Chondrocyte (in vitro differentiated cells): ENCODE measurements at regions not wholly inside any gene's neighbourhood (a gene's known extent, or its start where the extent isn't known, plus 50 kb on each side); places are given as distances from the start of the nearest gene placed in this dataset.

Experiments
- DNase-seq: peaks from one replicate; pipeline ENCODE4 v3.0.0; 2021; ENCODE audit warnings: mixed read lengths, low spot score
- H3K27ac Mint-ChIP-seq: one replicate; pipeline ENCODE4 v1.8.0; 2021; ENCODE audit warnings: mild to moderate bottlenecking, moderate library complexity, mixed read lengths; ENCODE audit not compliant: unreplicated experiment
- H3K27me3 Mint-ChIP-seq: 2 replicates; pipeline ENCODE4 v1.8.0; 2021; ENCODE audit warnings: low read depth, mixed read lengths
- H3K36me3 Mint-ChIP-seq: 2 replicates; pipeline ENCODE4 v1.8.0; 2021; ENCODE audit warnings: low read depth, mixed read lengths
- H3K4me1 Mint-ChIP-seq: 2 replicates; pipeline ENCODE4 v1.8.0; 2021; ENCODE audit warnings: low read depth, mild to moderate bottlenecking, mixed read lengths
- H3K4me3 Mint-ChIP-seq: one replicate; pipeline ENCODE4 v1.8.0; 2021; ENCODE audit warnings: mild to moderate bottlenecking, moderate library complexity, mixed read lengths; ENCODE audit not compliant: unreplicated experiment
- H3K9me3 Mint-ChIP-seq: 2 replicates; pipeline ENCODE4 v1.8.0; 2021; ENCODE audit warnings: low read depth, mixed read lengths
- TF ChIP-seq, protein P1 (sequence below): fragments of 200-600 bp; sonication (generic); IDR thresholded peaks from 2 replicates; pipeline ENCODE4 v1.5.0; 2021; ENCODE audit warnings: antibody characterized with exemption, mild to moderate bottlenecking, moderate library complexity

DNA sequence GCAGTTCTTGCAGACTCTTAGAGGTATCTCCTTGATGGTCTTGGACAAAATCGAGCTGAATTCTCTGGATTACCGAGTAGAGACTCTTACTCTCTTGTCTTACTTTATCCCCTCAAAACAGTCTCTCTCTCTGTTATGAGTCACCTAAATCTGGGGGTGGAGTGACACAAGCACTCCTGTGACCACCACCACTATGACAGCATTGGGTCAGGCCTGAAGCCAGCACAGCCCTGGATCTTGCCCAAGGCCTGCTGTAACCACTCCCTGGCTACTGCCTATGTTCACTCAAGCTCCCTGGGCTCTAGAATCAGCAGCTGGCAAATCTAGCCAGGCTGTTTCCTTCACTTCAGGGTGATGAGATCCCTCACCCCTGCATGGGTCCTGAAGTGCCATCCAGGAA lies 662.5 kb downstream of the LUZP2 start:
- H3K4me3 Mint-ChIP-seq, result no peak overlapping the region
- H3K27ac Mint-ChIP-seq, result no peak overlapping the region
- H3K36me3 Mint-ChIP-seq, result peaks cover 3% of the 10 kb centered on the region
- TF ChIP-seq, protein P1, sequence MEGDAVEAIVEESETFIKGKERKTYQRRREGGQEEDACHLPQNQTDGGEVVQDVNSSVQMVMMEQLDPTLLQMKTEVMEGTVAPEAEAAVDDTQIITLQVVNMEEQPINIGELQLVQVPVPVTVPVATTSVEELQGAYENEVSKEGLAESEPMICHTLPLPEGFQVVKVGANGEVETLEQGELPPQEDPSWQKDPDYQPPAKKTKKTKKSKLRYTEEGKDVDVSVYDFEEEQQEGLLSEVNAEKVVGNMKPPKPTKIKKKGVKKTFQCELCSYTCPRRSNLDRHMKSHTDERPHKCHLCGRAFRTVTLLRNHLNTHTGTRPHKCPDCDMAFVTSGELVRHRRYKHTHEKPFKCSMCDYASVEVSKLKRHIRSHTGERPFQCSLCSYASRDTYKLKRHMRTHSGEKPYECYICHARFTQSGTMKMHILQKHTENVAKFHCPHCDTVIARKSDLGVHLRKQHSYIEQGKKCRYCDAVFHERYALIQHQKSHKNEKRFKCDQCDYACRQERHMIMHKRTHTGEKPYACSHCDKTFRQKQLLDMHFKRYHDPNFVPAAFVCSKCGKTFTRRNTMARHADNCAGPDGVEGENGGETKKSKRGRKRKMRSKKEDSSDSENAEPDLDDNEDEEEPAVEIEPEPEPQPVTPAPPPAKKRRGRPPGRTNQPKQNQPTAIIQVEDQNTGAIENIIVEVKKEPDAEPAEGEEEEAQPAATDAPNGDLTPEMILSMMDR, result no peak
- no peak for DNase-seq
- peaks cover 16% of the 10 kb centered on the region for H3K4me1 Mint-ChIP-seq
- no peaks in the 10 kb centered on the region for H3K27me3 Mint-ChIP-seq
- H3K9me3 Mint-ChIP-seq, result peaks cover 20% of the 10 kb centered on the region

DNA sequence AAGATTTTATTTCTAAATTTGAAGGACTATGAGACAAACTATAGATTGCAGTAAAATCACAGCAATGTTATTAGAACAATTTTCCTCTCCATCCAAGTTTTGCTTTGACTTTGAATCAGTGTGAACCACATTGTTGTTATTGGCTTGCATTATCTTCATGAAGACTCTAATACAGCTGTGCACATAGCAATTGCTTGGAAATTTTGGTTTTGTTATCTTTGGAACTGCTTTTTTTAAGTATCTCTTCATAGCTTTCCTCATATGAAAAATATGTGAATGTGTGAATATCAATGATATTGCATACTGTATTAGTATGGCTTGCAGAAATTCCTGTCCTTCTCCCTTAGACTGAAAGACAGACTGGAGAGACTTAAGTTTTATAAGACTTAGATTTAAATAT lies 666.6 kb downstream of the LUZP2 start:
- Mint-ChIP-seq H3K4me1 (peaks cover 19% of the 10 kb centered on the region), H3K36me3 (peaks cover 3% of the 10 kb centered on the region), H3K27ac (peak overlapping the region; percentile 43), H3K4me3 (no peak overlapping the region), H3K27me3 (no peaks in the 10 kb centered on the region), H3K9me3 (peaks cover 28% of the 10 kb centered on the region)
- DNase-seq, result no peak
- TF ChIP-seq, protein P1, result no peak

- TF ChIP-seq, protein P1, result no peak
- Mint-ChIP-seq H3K9me3 (peaks cover 6% of the 10 kb centered on the region), H3K36me3 (no peaks in the 10 kb centered on the region), H3K4me1 (peaks cover 10% of the 10 kb centered on the region), H3K27ac (no peak overlapping the region), H3K27me3 (no peaks in the 10 kb centered on the region), H3K4me3 (no peak overlapping the region)
- no peak for DNase-seq
These were observed 683.3 kb downstream of the LUZP2 start for GRCh38 chr11:25180187-25180586.

GRCh38 chr11:25183411-25183810 lies 686.6 kb downstream of the LUZP2 start:
- H3K27me3 Mint-ChIP-seq, result peaks cover 1% of the 10 kb centered on the region
- TF ChIP-seq, protein P1, result no peak
- no peak for DNase-seq
- H3K4me1 Mint-ChIP-seq, result peaks cover 10% of the 10 kb centered on the region
- no peak overlapping the region for H3K4me3 Mint-ChIP-seq
- H3K36me3 Mint-ChIP-seq, result no peaks in the 10 kb centered on the region
- H3K27ac Mint-ChIP-seq, result no peak overlapping the region
- peaks cover 6% of the 10 kb centered on the region for H3K9me3 Mint-ChIP-seq

DNA sequence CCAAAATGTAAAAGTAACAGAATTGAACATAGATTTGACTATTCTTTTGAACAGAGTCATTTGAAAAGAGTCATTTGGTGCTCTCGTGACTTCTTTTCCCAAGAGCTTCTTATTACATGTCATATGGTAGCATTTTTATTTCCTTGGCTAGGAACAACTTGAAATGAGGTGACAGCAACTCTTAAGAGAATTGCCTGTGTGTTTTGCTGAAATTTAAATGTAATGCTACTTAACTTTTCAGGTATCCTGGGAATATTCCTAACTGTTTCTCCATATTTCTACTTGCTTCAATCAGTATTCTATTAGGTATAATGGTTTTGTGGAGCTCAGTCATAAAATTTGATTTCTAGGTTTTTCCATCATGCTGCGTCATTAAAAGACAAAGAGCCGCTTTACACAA lies 700.7 kb downstream of the LUZP2 start:
- H3K9me3 Mint-ChIP-seq, result peaks cover 2% of the 10 kb centered on the region
- no peaks in the 10 kb centered on the region for H3K36me3 Mint-ChIP-seq
- TF ChIP-seq, protein P1, result no peak
- no peak for DNase-seq
- no peaks in the 10 kb centered on the region for H3K4me1 Mint-ChIP-seq
- peaks cover 4% of the 10 kb centered on the region for H3K27me3 Mint-ChIP-seq
- no peak overlapping the region for H3K27ac Mint-ChIP-seq
- no peak overlapping the region for H3K4me3 Mint-ChIP-seq
